T-cell (primary cell): ENCODE measurements at regions not wholly inside any gene's neighbourhood (a gene's known extent, or its start where the extent isn't known, plus 50 kb on each side); places are given as distances from the start of the nearest gene placed in this dataset.
"Not testable (repeated sequence)": the region's sequence is repeated elsewhere in the genome, so short reads cannot be mapped to it uniquely, and the experiment has no call there.

Experiments used
- ATAC-seq, 4 experiments: fragments of 200-7000 bp in 3 of 4; fragments of 150-1000 bp in 1 of 4; cut with Tn5 transposase; replicated peaks in 1 of 4; 1 replicate in 3 of 4; 2 replicates in 1 of 4; pipeline ENCODE4 v1.10.0; 2021; ENCODE audit warnings: moderate library complexity in 3 of 4, mild to moderate bottlenecking in 2 of 4, moderate number of reproducible peaks in 1 of 4
- CTCF ChIA-PET, 2 donors: fragments of 300-600 bp; sonication (Branson Sonifier 250); formaldehyde crosslinking; loops; one replicate each; lab custom pipeline; 2022; ENCODE audit warnings: antibody characterized with exemption in 2 of 2; lab: Charles Lee
- POLR2A ChIA-PET, 2 donors: fragments of 300-600 bp; sonication (Branson Sonifier 250); formaldehyde crosslinking; loops; one replicate each; lab custom pipeline; 2022; ENCODE audit warnings: antibody characterized with exemption in 2 of 2; lab: Charles Lee
- DNase-seq, 35 experiments: peaks; one replicate each; pipeline versions ENCODE4 v3.0.0 to v3.0.0-alpha.2; 2013 to 2023
- H3K27ac ChIP-seq: one replicate; pipeline ENCODE4 v1.5.1; 2013; ENCODE audit warnings: low read length
- H3K27me3 ChIP-seq, 2 experiments: replicated peaks in 1 of 2; 1 replicate in 1 of 2; 2 replicates in 1 of 2; pipeline versions ENCODE4 v1.6.1 to v1.7.0; 2013; ENCODE audit warnings: low read length in 1 of 2, mixed read lengths in 1 of 2; ENCODE audit not compliant: control insufficient read depth in 2 of 2, insufficient read depth in 2 of 2; ENCODE audit errors: extremely low read depth in 1 of 2
- H3K36me3 ChIP-seq, 2 donors: 1 replicate in 1 of 2; 2 replicates in 1 of 2; pipeline versions ENCODE4 v1.6.1 to v1.7.0; 2013; ENCODE audit warnings: low read length in 1 of 2; ENCODE audit not compliant: control insufficient read depth in 2 of 2, insufficient read depth in 1 of 2; ENCODE audit errors: extremely low read depth in 1 of 2
- H3K4me1 ChIP-seq, 2 experiments: 1 replicate in 1 of 2; 2 replicates in 1 of 2; pipeline versions ENCODE4 v1.6.1 to v1.7.0; 2013; ENCODE audit warnings: low read length in 2 of 2, mixed read lengths in 1 of 2; ENCODE audit not compliant: insufficient read depth in 2 of 2, control insufficient read depth in 1 of 2; ENCODE audit errors: extremely low read depth in 1 of 2
- H3K4me3 ChIP-seq, 2 donors: 1 replicate in 1 of 2; 2 replicates in 1 of 2; pipeline versions ENCODE4 v1.5.1 to v1.7.0; 2013; ENCODE audit warnings: mild to moderate bottlenecking in 2 of 2, low read length in 1 of 2, moderate library complexity in 1 of 2; ENCODE audit not compliant: control insufficient read depth in 1 of 2; ENCODE audit errors: extremely low read depth in 1 of 2
- H3K9me3 ChIP-seq: 2 replicates; pipeline ENCODE4 v1.7.0; 2013
- H3K27ac Mint-ChIP-seq, 2 donors: one replicate each; pipeline ENCODE4 v1.8.0; 2020 to 2021; ENCODE audit warnings: mild to moderate bottlenecking in 2 of 2, mixed read lengths in 2 of 2
- H3K27me3 Mint-ChIP-seq, 2 donors: one replicate each; pipeline ENCODE4 v1.8.0; 2021 to 2022; ENCODE audit warnings: mixed read lengths in 2 of 2
- H3K36me3 Mint-ChIP-seq: one replicate; pipeline ENCODE4 v1.8.0; 2021; ENCODE audit warnings: mixed read lengths
- H3K4me1 Mint-ChIP-seq, 3 donors: one replicate each; pipeline ENCODE4 v1.8.0; 2020 to 2022; ENCODE audit warnings: mixed read lengths in 3 of 3, mild to moderate bottlenecking in 1 of 3
- H3K4me3 Mint-ChIP-seq, 3 donors: one replicate each; pipeline ENCODE4 v1.8.0; 2020 to 2022; ENCODE audit warnings: mild to moderate bottlenecking in 3 of 3, mixed read lengths in 3 of 3, moderate library complexity in 3 of 3
- H3K9me3 Mint-ChIP-seq, 3 donors: one replicate each; pipeline ENCODE4 v1.8.0; 2020 to 2022; ENCODE audit warnings: mixed read lengths in 3 of 3
- WGBS: methylation state at CpG from one replicate; pipeline ENCODE4 v1.1.5; 2013; ENCODE audit warnings: missing lambda C conversion rate; ENCODE audit not compliant: insufficient coverage; 5-methylcytosine and 5-hydroxymethylcytosine counted together

GRCh38 chr1:120665250-120665577, 58.5 kb upstream of the NBPF26 start:
- H3K27ac Mint-ChIP-seq, H3K27me3 Mint-ChIP-seq, POLR2A ChIA-PET, H3K4me1 ChIP-seq, CTCF ChIA-PET, H3K4me3 ChIP-seq, H3K27me3 ChIP-seq, H3K36me3 Mint-ChIP-seq, H3K4me1 Mint-ChIP-seq, H3K27ac ChIP-seq, H3K36me3 ChIP-seq, H3K9me3 ChIP-seq, H3K9me3 Mint-ChIP-seq: not testable (repeated sequence)
- no CpG with 5 or more reads among the region's 33 CpGs for WGBS
- peak; percentile 99 to 100 (median 100) for ATAC-seq
- peak in 2 of 35 experiments; percentile 0 for DNase-seq
- peak overlapping the region; percentile 68 to 79 (median 76) for H3K4me3 Mint-ChIP-seq

GRCh38 chr1:120668187-120668586, 55.6 kb upstream of the NBPF26 start:
- no CpG with 5 or more reads among the region's 1 CpG for WGBS
- CTCF ChIA-PET, H3K27ac ChIP-seq: not testable (repeated sequence)

More at GRCh38 chr1:120668187-120668586, 55.6 kb upstream of the NBPF26 start:
- H3K4me1 Mint-ChIP-seq, ATAC-seq, H3K4me3 ChIP-seq, H3K27ac Mint-ChIP-seq, H3K36me3 Mint-ChIP-seq, DNase-seq, H3K27me3 ChIP-seq, H3K9me3 ChIP-seq, H3K27me3 Mint-ChIP-seq, H3K9me3 Mint-ChIP-seq, POLR2A ChIA-PET, H3K36me3 ChIP-seq, H3K4me1 ChIP-seq, H3K4me3 Mint-ChIP-seq: not testable (repeated sequence)
